ENCODE measurements at regions not wholly inside any gene's neighbourhood (a gene's known extent, or its start where the extent isn't known, plus 50 kb on each side); places are given as distances from the start of the nearest gene placed in this dataset.

GRCh38 chr6:4513561-4513960 is 262.6 kb upstream of the CDYL start:
- Mint-ChIP-seq H3K9me3 (ENCODE audit: unreplicated experiment) (no peaks in the 10 kb centered on the region), H3K27ac (ENCODE audit: unreplicated experiment) (no peak overlapping the region), H3K36me3 (ENCODE audit: unreplicated experiment) (no peaks in the 10 kb centered on the region), H3K27me3 (ENCODE audit: unreplicated experiment) (peaks cover 24% of the 10 kb centered on the region), H3K4me1 (ENCODE audit: unreplicated experiment) (no peaks in the 10 kb centered on the region), H3K4me3 (ENCODE audit: unreplicated experiment) (no peak overlapping the region)
- no peak for TF ChIP-seq CTCF (IDR thresholded peaks at IDR 0.05)
- no peak for DNase-seq (ENCODE audit: extremely low spot score, unreplicated experiment)

DNA sequence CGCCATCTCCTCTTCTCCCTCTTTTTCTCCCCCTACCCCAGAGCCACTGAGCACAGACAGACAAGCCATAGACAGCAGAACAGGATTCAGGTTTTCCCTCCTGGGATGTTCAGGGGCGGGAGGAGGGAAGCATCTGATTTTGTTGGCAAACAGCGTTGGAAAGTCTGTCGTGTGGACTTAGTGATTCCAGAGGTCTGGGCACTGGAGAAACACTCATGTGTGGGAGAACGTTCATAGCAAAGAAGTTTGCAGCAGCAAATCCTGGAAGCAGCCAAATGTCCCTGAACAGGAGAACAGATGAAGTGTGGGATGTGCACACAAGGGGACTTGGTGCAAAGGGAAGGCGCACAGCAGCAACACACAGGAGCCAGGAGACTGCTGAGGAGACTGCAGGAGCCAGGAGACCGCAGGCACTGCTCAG is 264.1 kb upstream of the CDYL start:
- Mint-ChIP-seq H3K27ac (ENCODE audit: unreplicated experiment) (no peak overlapping the region), H3K4me3 (ENCODE audit: unreplicated experiment) (no peak overlapping the region), H3K4me1 (ENCODE audit: unreplicated experiment) (peaks cover 5% of the 10 kb centered on the region), H3K27me3 (ENCODE audit: unreplicated experiment) (peaks cover 24% of the 10 kb centered on the region), H3K9me3 (ENCODE audit: unreplicated experiment) (no peaks in the 10 kb centered on the region), H3K36me3 (ENCODE audit: unreplicated experiment) (no peaks in the 10 kb centered on the region)
- no peak for TF ChIP-seq CTCF (IDR thresholded peaks at IDR 0.05)
- DNase-seq (ENCODE audit: extremely low spot score, unreplicated experiment), result no peak

DNA sequence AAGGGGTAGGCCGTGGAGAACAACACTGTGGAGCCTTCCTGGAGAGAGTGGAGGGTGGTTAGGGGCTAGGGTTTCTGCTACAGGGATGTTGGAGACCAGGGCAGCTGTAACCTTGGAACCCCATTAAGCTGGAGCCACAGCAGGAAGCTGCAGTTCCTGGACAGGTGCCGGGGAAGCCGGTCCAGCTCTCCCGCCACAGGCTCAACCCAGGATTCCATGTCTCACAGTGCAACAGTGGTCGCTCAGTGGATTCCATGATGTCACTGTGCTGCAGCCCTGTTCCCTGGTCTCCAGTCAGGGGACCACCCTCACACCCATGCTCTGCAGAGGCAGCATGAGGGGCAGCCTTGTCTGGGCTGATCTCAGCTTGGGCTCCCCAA is 264.6 kb upstream of the CDYL start:
- DNase-seq (ENCODE audit: extremely low spot score, unreplicated experiment), result no peak
- H3K27ac Mint-ChIP-seq (ENCODE audit: unreplicated experiment), result no peak overlapping the region
- H3K9me3 Mint-ChIP-seq (ENCODE audit: unreplicated experiment), result no peaks in the 10 kb centered on the region
- H3K4me3 Mint-ChIP-seq (ENCODE audit: unreplicated experiment), result no peak overlapping the region
- TF ChIP-seq CTCF (IDR thresholded peaks at IDR 0.05), result no peak
- no peaks in the 10 kb centered on the region for H3K36me3 Mint-ChIP-seq (ENCODE audit: unreplicated experiment)
- peaks cover 23% of the 10 kb centered on the region for H3K27me3 Mint-ChIP-seq (ENCODE audit: unreplicated experiment)
- H3K4me1 Mint-ChIP-seq (ENCODE audit: unreplicated experiment), result peaks cover 10% of the 10 kb centered on the region

DNA sequence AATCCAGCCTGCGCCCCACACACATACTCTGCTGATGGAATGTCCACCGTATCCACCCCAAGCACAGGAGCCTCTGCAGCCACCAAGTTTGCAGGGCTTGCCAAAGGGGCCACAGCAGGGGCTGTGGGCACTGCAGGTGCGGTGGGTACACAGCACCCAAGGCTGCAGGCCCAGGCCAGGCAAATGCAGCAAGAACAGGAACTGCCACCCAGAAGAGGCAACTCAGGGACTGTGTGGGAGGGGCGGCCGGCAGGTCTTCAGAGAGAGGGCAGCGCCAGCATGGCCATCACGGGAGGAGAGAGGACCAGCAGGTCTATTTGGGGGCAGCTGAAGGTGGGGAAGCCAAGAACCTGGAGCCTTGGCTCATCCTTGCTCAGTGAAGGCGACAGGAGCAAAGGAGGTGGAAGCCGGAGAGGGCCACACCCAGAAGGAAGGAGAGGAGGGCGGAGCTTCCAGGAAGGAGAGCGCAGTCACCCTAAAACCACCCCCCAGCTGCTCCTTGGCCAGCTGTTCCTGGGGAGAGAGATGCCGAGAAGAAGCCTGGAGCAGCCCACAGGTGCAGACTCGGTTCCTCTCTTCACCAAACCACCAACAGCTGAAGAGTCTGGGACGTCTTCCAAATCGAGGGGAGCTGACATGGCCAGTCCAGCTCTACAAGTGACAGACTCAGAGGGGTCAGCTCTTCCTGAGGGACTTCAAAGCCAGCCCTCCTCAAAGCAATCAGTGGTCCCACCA is 265.1 kb upstream of the CDYL start:
- Mint-ChIP-seq H3K27ac (ENCODE audit: unreplicated experiment) (no peak overlapping the region), H3K4me3 (ENCODE audit: unreplicated experiment) (no peak overlapping the region), H3K4me1 (ENCODE audit: unreplicated experiment) (peaks cover 12% of the 10 kb centered on the region), H3K36me3 (ENCODE audit: unreplicated experiment) (no peaks in the 10 kb centered on the region), H3K9me3 (ENCODE audit: unreplicated experiment) (no peaks in the 10 kb centered on the region), H3K27me3 (ENCODE audit: unreplicated experiment) (peaks cover 19% of the 10 kb centered on the region)
- TF ChIP-seq CTCF (IDR thresholded peaks at IDR 0.05), result no peak
- DNase-seq (ENCODE audit: extremely low spot score, unreplicated experiment), result no peak

- Mint-ChIP-seq H3K4me3 (ENCODE audit: unreplicated experiment) (no peak overlapping the region), H3K4me1 (ENCODE audit: unreplicated experiment) (peaks cover 12% of the 10 kb centered on the region), H3K27ac (ENCODE audit: unreplicated experiment) (no peak overlapping the region), H3K9me3 (ENCODE audit: unreplicated experiment) (no peaks in the 10 kb centered on the region), H3K36me3 (ENCODE audit: unreplicated experiment) (no peaks in the 10 kb centered on the region), H3K27me3 (ENCODE audit: unreplicated experiment) (peaks cover 21% of the 10 kb centered on the region)
- TF ChIP-seq CTCF (IDR thresholded peaks at IDR 0.05), result no peak
- no peak for DNase-seq (ENCODE audit: extremely low spot score, unreplicated experiment)
Observed at GRCh38 chr6:4510317-4510716, 265.9 kb upstream of the CDYL start.
